ENCODE measurements at regions not wholly inside any gene's neighbourhood (a gene's known extent, or its start where the extent isn't known, plus 50 kb on each side); places are given as distances from the start of the nearest gene placed in this dataset.

DNA sequence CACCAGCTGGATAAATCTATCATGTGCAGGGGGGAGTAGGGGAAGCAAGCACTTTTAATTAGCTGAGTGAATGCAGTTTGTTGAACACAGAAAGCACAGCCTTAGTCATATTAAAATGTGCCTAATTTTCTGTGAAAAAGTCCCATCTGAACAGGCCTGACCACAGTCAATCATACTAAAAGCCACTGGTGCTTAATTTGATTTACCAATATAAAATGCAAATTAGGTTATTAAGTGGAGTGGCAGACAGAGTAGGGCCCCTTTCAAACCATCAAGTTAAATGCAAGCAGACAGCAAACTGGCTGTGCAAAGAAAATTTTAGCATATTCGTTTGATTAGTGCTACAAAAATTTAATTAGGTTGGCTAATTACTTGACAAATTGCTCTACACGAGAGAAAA is 176.1 kb downstream of the ISL1 start:
- Histone ChIP-seq H3K27me3 (ENCODE audit: control insufficient read depth, insufficient read depth, low read length) (no peaks in the 10 kb centered on the region), H3K27ac (ENCODE audit: low read depth in 2 of 2, low read length in 2 of 2) (no peak overlapping the region), H3K9me3 (ENCODE audit: control insufficient read depth in 2 of 3, insufficient read depth in 1 of 3, low read length in 3 of 3) (no peaks in the 10 kb centered on the region), H3K36me3 (ENCODE audit: control insufficient read depth in 2 of 3, insufficient read depth in 3 of 3, low read length in 3 of 3) (no peaks in the 10 kb centered on the region), H3K9ac (ENCODE audit: low read length in 3 of 3) (no peak overlapping the region), H3K4me3 (ENCODE audit: low read length in 3 of 3) (no peak overlapping the region), H3K4me1 (ENCODE audit: control insufficient read depth in 2 of 3, insufficient read depth in 2 of 3, low read depth in 1 of 3, low read length in 3 of 3) (no peaks in the 10 kb centered on the region)
- DNase-seq, result no peak
- intact Hi-C loops (cut with DNase I), result no loop called here
- no peak for FAIRE-seq
- TF ChIP-seq, protein P1, sequence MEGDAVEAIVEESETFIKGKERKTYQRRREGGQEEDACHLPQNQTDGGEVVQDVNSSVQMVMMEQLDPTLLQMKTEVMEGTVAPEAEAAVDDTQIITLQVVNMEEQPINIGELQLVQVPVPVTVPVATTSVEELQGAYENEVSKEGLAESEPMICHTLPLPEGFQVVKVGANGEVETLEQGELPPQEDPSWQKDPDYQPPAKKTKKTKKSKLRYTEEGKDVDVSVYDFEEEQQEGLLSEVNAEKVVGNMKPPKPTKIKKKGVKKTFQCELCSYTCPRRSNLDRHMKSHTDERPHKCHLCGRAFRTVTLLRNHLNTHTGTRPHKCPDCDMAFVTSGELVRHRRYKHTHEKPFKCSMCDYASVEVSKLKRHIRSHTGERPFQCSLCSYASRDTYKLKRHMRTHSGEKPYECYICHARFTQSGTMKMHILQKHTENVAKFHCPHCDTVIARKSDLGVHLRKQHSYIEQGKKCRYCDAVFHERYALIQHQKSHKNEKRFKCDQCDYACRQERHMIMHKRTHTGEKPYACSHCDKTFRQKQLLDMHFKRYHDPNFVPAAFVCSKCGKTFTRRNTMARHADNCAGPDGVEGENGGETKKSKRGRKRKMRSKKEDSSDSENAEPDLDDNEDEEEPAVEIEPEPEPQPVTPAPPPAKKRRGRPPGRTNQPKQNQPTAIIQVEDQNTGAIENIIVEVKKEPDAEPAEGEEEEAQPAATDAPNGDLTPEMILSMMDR (IDR thresholded peaks at IDR 0.05; ENCODE audit: borderline replicate concordance, extremely low read depth, insufficient read depth), result no peak

DNA sequence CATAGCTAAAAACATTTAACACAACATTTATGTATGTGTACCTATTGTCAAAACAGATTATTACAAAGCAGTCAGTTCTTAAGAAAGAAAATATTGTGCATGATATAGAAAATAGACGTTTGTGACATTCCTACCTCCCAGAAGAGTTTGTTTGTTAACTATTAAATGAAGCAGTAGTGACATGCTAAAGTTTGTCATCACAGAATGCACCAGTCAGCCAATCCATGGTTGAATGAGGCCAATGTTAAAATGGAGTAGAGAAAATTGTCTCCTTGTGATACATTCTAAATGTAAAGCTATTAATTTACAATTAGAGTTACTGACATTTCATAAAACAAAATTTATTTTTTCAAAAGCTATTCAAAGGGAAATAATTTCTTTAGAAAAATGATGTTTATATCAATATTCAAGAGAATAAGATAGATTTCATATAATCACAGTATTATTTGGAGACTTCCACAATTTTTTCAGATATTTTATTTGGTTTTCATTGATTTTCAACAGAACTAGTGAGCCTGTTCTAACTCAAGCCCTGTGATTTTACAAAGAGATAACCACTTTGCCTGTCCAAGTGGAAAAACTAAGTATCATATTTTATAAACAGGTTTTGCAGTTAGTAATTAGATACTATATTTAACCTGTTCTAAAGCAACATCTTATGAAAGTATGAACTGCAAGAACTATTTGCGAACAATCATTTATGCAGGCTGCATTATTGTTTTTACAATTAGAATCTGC is 176.8 kb downstream of the ISL1 start:
- Histone ChIP-seq H3K9me3 (ENCODE audit: control insufficient read depth in 2 of 3, insufficient read depth in 1 of 3, low read length in 3 of 3) (no peaks in the 10 kb centered on the region), H3K36me3 (ENCODE audit: control insufficient read depth in 2 of 3, insufficient read depth in 3 of 3, low read length in 3 of 3) (no peaks in the 10 kb centered on the region), H3K9ac (ENCODE audit: low read length in 3 of 3) (no peak overlapping the region), H3K4me3 (ENCODE audit: low read length in 3 of 3) (no peak overlapping the region), H3K27me3 (ENCODE audit: control insufficient read depth, insufficient read depth, low read length) (no peaks in the 10 kb centered on the region), H3K4me1 (ENCODE audit: control insufficient read depth in 2 of 3, insufficient read depth in 2 of 3, low read depth in 1 of 3, low read length in 3 of 3) (no peaks in the 10 kb centered on the region), H3K27ac (ENCODE audit: low read depth in 2 of 2, low read length in 2 of 2) (no peak overlapping the region)
- FAIRE-seq, result no peak
- TF ChIP-seq, protein P1 (IDR thresholded peaks at IDR 0.05; ENCODE audit: borderline replicate concordance, extremely low read depth, insufficient read depth), result no peak
- intact Hi-C loops (cut with DNase I), result no loop called here
- no peak for DNase-seq

DNA sequence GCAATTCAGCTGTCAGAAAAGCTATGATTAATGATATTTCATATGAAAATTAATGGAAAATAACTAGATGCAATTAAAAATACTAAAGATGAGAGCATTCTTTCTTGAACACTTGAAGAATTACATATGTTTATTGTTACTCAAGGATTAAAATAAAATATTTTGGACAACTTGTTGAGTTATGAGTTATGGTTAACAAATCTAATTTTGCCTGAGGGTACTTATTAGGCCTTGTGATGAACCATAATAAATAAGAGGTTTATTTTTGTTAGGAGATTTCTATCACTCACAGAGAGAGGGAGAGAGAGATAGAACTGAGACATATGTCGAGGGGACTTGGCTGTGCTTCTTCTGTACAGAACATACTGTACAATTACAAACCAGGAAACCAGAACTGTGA is 183.7 kb downstream of the ISL1 start:
- no peaks in the 10 kb centered on the region for H3K9me3 ChIP-seq (ENCODE audit: control insufficient read depth in 2 of 3, insufficient read depth in 1 of 3, low read length in 3 of 3)
- no peak overlapping the region for H3K27ac ChIP-seq (ENCODE audit: low read depth in 2 of 2, low read length in 2 of 2)
- intact Hi-C loops (cut with DNase I), result no loop called here
- TF ChIP-seq, protein P1 (IDR thresholded peaks at IDR 0.05; ENCODE audit: borderline replicate concordance, extremely low read depth, insufficient read depth), result no peak
- no peak overlapping the region for H3K9ac ChIP-seq (ENCODE audit: low read length in 3 of 3)
- H3K36me3 ChIP-seq (ENCODE audit: control insufficient read depth in 2 of 3, insufficient read depth in 3 of 3, low read length in 3 of 3), result no peaks in the 10 kb centered on the region
- no peak overlapping the region for H3K4me3 ChIP-seq (ENCODE audit: low read length in 3 of 3)
- DNase-seq (no peak), FAIRE-seq (no peak)
- no peaks in the 10 kb centered on the region for H3K27me3 ChIP-seq (ENCODE audit: control insufficient read depth, insufficient read depth, low read length)
- H3K4me1 ChIP-seq (ENCODE audit: control insufficient read depth in 2 of 3, insufficient read depth in 2 of 3, low read depth in 1 of 3, low read length in 3 of 3), result no peaks in the 10 kb centered on the region

DNA sequence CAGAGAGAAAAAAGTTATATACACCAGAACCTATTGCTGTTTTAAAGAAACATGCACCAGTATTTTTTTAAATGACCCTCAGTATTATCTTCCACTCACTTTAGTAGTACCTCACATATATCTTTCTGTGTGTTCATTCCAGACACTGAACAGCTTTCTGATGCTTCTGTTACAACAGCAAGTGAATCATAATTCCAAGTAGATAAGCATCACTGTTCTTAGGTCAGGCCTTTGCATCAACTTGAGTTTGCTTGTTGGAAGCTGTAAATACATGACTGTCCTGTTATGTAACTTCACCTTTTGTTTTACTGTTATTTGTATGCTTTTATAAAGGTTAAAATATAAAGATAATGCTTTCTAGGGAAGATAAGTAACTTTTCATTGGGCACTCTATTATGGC is 184.4 kb downstream of the ISL1 start:
- Histone ChIP-seq H3K4me3 (ENCODE audit: low read length in 3 of 3) (no peak overlapping the region), H3K27me3 (ENCODE audit: control insufficient read depth, insufficient read depth, low read length) (no peaks in the 10 kb centered on the region), H3K36me3 (ENCODE audit: control insufficient read depth in 2 of 3, insufficient read depth in 3 of 3, low read length in 3 of 3) (no peaks in the 10 kb centered on the region), H3K27ac (ENCODE audit: low read depth in 2 of 2, low read length in 2 of 2) (no peak overlapping the region), H3K9ac (ENCODE audit: low read length in 3 of 3) (no peak overlapping the region), H3K9me3 (ENCODE audit: control insufficient read depth in 2 of 3, insufficient read depth in 1 of 3, low read length in 3 of 3) (no peaks in the 10 kb centered on the region), H3K4me1 (ENCODE audit: control insufficient read depth in 2 of 3, insufficient read depth in 2 of 3, low read depth in 1 of 3, low read length in 3 of 3) (no peaks in the 10 kb centered on the region)
- intact Hi-C loops (cut with DNase I), result no loop called here
- no peak for DNase-seq
- no peak for FAIRE-seq
- TF ChIP-seq, protein P1 (IDR thresholded peaks at IDR 0.05; ENCODE audit: borderline replicate concordance, extremely low read depth, insufficient read depth), result no peak
